ENCODE measurements at regions not wholly inside any gene's neighbourhood (a gene's known extent, or its start where the extent isn't known, plus 50 kb on each side); places are given as distances from the start of the nearest gene placed in this dataset.

DNA sequence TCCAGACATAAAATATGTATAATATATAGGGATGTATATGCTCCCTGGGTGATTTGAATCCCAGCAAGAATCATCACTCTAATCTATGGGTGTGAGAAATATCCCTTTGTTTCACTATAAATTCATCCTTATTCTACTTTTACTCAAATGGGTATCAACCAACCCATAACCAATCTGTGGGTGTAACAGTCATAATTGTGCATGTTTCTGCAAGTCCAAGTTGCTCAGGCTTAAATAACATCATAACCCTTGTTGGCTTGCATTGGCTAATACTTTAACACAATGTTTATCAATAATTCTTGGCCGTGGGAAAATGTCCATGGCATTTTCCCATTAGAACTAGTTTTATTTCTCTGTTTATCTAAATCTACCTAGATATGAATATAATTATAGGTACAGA, 530.5 kb upstream of the TLE4 start:
- Histone ChIP-seq H3K27ac (no peak overlapping the region), H3K27me3 (peaks cover 0 to 5% (median 0%) of the 10 kb centered on the region in 3 donors), H3K4me1 (no peaks in the 10 kb centered on the region), H3K36me3 (no peaks in the 10 kb centered on the region), H3K9me3 (peaks cover 0 to 4% (median 0%) of the 10 kb centered on the region in 4 donors), H3K4me3 (no peak overlapping the region)
- no peak for DNase-seq
- no peak for TF ChIP-seq POLR2AphosphoS5 (IDR thresholded peaks at IDR 0.05)
- no peak for TF ChIP-seq EP300 (IDR thresholded peaks at IDR 0.05)
- no peak for TF ChIP-seq POLR2A (IDR thresholded peaks at IDR 0.05)
- no peak for TF ChIP-seq CTCF (IDR thresholded peaks at IDR 0.05)
- intact Hi-C loops (cut with DNase I; ENCODE audit: low total_unique reads) = no loop called here
- 56 to 77% (median 71%) methylated on average over 1 of the region's 1 CpG for WGBS, 5 donors

GRCh38 chr9:79043916-79044315, 527.8 kb upstream of the TLE4 start:
- DNase-seq = no peak
- H3K4me1 ChIP-seq = no peaks in the 10 kb centered on the region
- peaks cover 0 to 5% (median 0%) of the 10 kb centered on the region in 3 donors for H3K27me3 ChIP-seq
- H3K9me3 ChIP-seq = no peaks in the 10 kb centered on the region
- no peak overlapping the region for H3K4me3 ChIP-seq
- TF ChIP-seq POLR2AphosphoS5 (IDR thresholded peaks at IDR 0.05) = no peak
- TF ChIP-seq CTCF (IDR thresholded peaks at IDR 0.05) = no peak
- TF ChIP-seq EP300 (IDR thresholded peaks at IDR 0.05) = no peak
- TF ChIP-seq POLR2A (IDR thresholded peaks at IDR 0.05) = no peak
- intact Hi-C loops (cut with DNase I; ENCODE audit: low total_unique reads) = no loop called here
- H3K36me3 ChIP-seq = no peaks in the 10 kb centered on the region
- WGBS, 5 donors = 73 to 82% (median 77%) methylated on average over 7 of the region's 7 CpGs
- H3K27ac ChIP-seq = no peak overlapping the region

- no peak for DNase-seq
- H3K27ac ChIP-seq = no peak overlapping the region
- 78 to 92% (median 90%) methylated on average over 2 of the region's 2 CpGs for WGBS, 5 donors
- no peaks in the 10 kb centered on the region for H3K9me3 ChIP-seq
- intact Hi-C loops (cut with DNase I; ENCODE audit: low total_unique reads) = no loop called here
- H3K36me3 ChIP-seq = no peaks in the 10 kb centered on the region
- H3K4me3 ChIP-seq = no peak overlapping the region
- H3K4me1 ChIP-seq = no peaks in the 10 kb centered on the region
- H3K27me3 ChIP-seq = no peaks in the 10 kb centered on the region
- TF ChIP-seq CTCF (IDR thresholded peaks at IDR 0.05) (no peak), POLR2A (IDR thresholded peaks at IDR 0.05) (no peak), POLR2AphosphoS5 (IDR thresholded peaks at IDR 0.05) (no peak), EP300 (IDR thresholded peaks at IDR 0.05) (no peak)
Observed at GRCh38 chr9:79046401-79046800, 525.4 kb upstream of the TLE4 start.

DNA sequence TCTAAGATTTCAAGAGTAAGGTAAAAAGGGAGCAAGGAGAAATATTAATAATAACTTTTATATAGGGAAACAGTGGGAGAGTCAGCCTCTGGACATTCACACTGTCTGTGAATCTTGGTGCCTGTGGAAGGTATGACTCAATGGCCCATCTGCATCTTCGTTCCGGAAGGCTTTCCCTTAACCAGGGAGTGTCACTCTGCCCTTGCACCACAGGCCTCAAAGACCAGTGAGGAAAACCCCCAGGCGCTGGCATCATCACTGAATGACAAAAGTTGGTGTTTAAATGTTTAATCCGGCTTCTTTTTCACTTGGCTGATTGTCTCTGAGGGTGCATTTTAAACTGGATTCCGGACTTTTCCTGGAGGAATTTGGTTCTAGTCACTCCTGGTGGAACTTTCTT, 522.4 kb upstream of the TLE4 start:
- H3K4me3 ChIP-seq = no peak overlapping the region
- no peak for DNase-seq
- H3K27me3 ChIP-seq = no peaks in the 10 kb centered on the region
- intact Hi-C loops (cut with DNase I; ENCODE audit: low total_unique reads) = no loop called here
- H3K27ac ChIP-seq = no peak overlapping the region
- no peaks in the 10 kb centered on the region for H3K36me3 ChIP-seq
- TF ChIP-seq POLR2AphosphoS5 (IDR thresholded peaks at IDR 0.05) (no peak), CTCF (IDR thresholded peaks at IDR 0.05) (no peak), POLR2A (IDR thresholded peaks at IDR 0.05) (no peak)
- H3K4me1 ChIP-seq = no peaks in the 10 kb centered on the region
- 72 to 87% (median 79%) methylated on average over 5 of the region's 5 CpGs for WGBS, 5 donors
- H3K9me3 ChIP-seq = no peaks in the 10 kb centered on the region

Data from stomach (tissue), 8 donors.